Liver (tissue), 8 donors: ENCODE measurements at regions not wholly inside any gene's neighbourhood (a gene's known extent, or its start where the extent isn't known, plus 50 kb on each side); places are given as distances from the start of the nearest gene placed in this dataset.

Source experiments
- DNase-seq: peaks from one replicate; pipeline ENCODE4 v3.0.0-alpha.2; 2017; ENCODE audit warnings: low spot score
- H3K27ac ChIP-seq, 2 donors: one replicate each; pipeline ENCODE4 v1.7.0; 2013; ENCODE audit warnings: inconsistent platforms in 2 of 2, low read length in 2 of 2, control low read depth in 1 of 2, low read depth in 1 of 2, mild to moderate bottlenecking in 1 of 2
- H3K27me3 ChIP-seq, 4 donors: one replicate each; pipeline versions ENCODE4 v1.6.1 to v1.7.0; 2013; ENCODE audit warnings: low read length in 3 of 4, inconsistent platforms in 1 of 4, mild to moderate bottlenecking in 1 of 4, moderate library complexity in 1 of 4; ENCODE audit not compliant: control insufficient read depth in 4 of 4, insufficient read depth in 4 of 4
- H3K36me3 ChIP-seq, 4 donors: one replicate each; pipeline versions ENCODE4 v1.6.1 to v1.7.0; 2013; ENCODE audit warnings: low read length in 3 of 4, mild to moderate bottlenecking in 3 of 4, low read depth in 1 of 4, moderate library complexity in 1 of 4; ENCODE audit not compliant: control insufficient read depth in 4 of 4, insufficient read depth in 3 of 4
- H3K4me1 ChIP-seq, 4 donors: one replicate each; pipeline versions ENCODE4 v1.6.1 to v1.7.0; 2013; ENCODE audit warnings: low read length in 3 of 4, mild to moderate bottlenecking in 3 of 4, moderate library complexity in 1 of 4; ENCODE audit not compliant: control insufficient read depth in 4 of 4, insufficient read depth in 4 of 4
- H3K4me3 ChIP-seq, 3 donors: one replicate each; pipeline versions ENCODE4 v1.6.1 to v1.7.0; 2013; ENCODE audit warnings: low read length in 3 of 3, control low read depth in 1 of 3, low read depth in 1 of 3, mild to moderate bottlenecking in 1 of 3
- H3K9ac ChIP-seq, 2 donors: one replicate each; pipeline ENCODE4 v1.7.0; 2013; ENCODE audit warnings: low read length in 2 of 2, mild to moderate bottlenecking in 2 of 2, moderate library complexity in 2 of 2, control low read depth in 1 of 2, low read depth in 1 of 2
- H3K9me3 ChIP-seq, 4 donors: one replicate each; pipeline versions ENCODE4 v1.6.1 to v1.7.0; 2013; ENCODE audit warnings: low read length in 3 of 4; ENCODE audit not compliant: control insufficient read depth in 4 of 4
- ATF3 ChIP-seq: IDR thresholded peaks from 2 replicates; pipeline ENCODE4 v1.6.1; 2016; ENCODE audit warnings: antibody characterized with exemption
- CTCF ChIP-seq: fragments of 150-350 bp; IDR thresholded peaks from 2 replicates; pipeline ENCODE4 v1.5.1; 2017; ENCODE audit warnings: improper control_type of control experiment, low read depth, low read length; ENCODE audit not compliant: missing input control
- EGR1 ChIP-seq, 2 donors: IDR thresholded peaks; 2 replicates each; pipeline ENCODE4 v1.6.1; 2016 to 2018; ENCODE audit warnings: antibody characterized with exemption in 2 of 2, low read depth in 2 of 2
- FOXA2 ChIP-seq: IDR thresholded peaks from 2 replicates; pipeline ENCODE4 v1.6.1; 2016; ENCODE audit warnings: antibody characterized with exemption
- GABPA ChIP-seq, 2 donors: IDR thresholded peaks in 1 of 2; conservative IDR thresholded peaks in 1 of 2; 2 replicates each; pipeline ENCODE4 v1.6.1; 2016; ENCODE audit warnings: antibody characterized with exemption in 2 of 2, mild to moderate bottlenecking in 1 of 2, moderate library complexity in 1 of 2
- HNF4A ChIP-seq, 2 donors: conservative IDR thresholded peaks; 2 replicates each; pipeline ENCODE4 v1.6.1; 2016; ENCODE audit warnings: antibody characterized with exemption in 2 of 2, mild to moderate bottlenecking in 2 of 2
- HNF4G ChIP-seq: IDR thresholded peaks from 2 replicates; pipeline ENCODE4 v1.6.1; 2016; ENCODE audit warnings: antibody characterized with exemption
- JUND ChIP-seq, 2 donors: IDR thresholded peaks; 2 replicates each; pipeline ENCODE4 v1.6.1; 2016; ENCODE audit warnings: antibody characterized with exemption in 2 of 2
- MAX ChIP-seq: IDR thresholded peaks from 2 replicates; pipeline ENCODE4 v1.6.1; 2016; ENCODE audit warnings: antibody characterized with exemption
- REST ChIP-seq: IDR thresholded peaks from 2 replicates; pipeline ENCODE4 v1.6.1; 2016; ENCODE audit warnings: antibody characterized with exemption, mild to moderate bottlenecking
- RXRA ChIP-seq, 2 donors: IDR thresholded peaks; 2 replicates each; pipeline ENCODE4 v1.6.1; 2017 to 2018; ENCODE audit warnings: antibody characterized with exemption in 2 of 2, mild to moderate bottlenecking in 1 of 2
- SP1 ChIP-seq: IDR thresholded peaks from 2 replicates; pipeline ENCODE4 v1.6.1; 2018; ENCODE audit warnings: antibody characterized with exemption, mild to moderate bottlenecking
- TAF1 ChIP-seq: conservative IDR thresholded peaks from 2 replicates; pipeline ENCODE4 v1.6.1; 2016; ENCODE audit warnings: antibody characterized with exemption, mild to moderate bottlenecking
- YY1 ChIP-seq: IDR thresholded peaks from 2 replicates; pipeline ENCODE4 v1.6.1; 2016; ENCODE audit warnings: antibody characterized with exemption, mild to moderate bottlenecking
- ZBTB33 ChIP-seq: IDR thresholded peaks from 2 replicates; pipeline ENCODE4 v1.6.1; 2016; ENCODE audit warnings: antibody characterized with exemption
- WGBS: extraction: QIAGEN DNeasy Blood & Tissue Kit; methylation state at CpG from one replicate; pipeline ENCODE4 v1.1.7; 2013; 5-methylcytosine and 5-hydroxymethylcytosine counted together
- donor health status: healthy.
- donor health status: healthy.
- donor health status: healthy.
- donor health status: healthy.
- donor health status: healthy.

- Histone ChIP-seq H3K4me3 (no peak overlapping the region), H3K27ac (no peak overlapping the region), H3K4me1 (no peaks in the 10 kb centered on the region), H3K27me3 (peaks cover 0 to 11% (median 0%) of the 10 kb centered on the region in 4 donors), H3K36me3 (no peaks in the 10 kb centered on the region), H3K9me3 (peaks cover 0 to 3% (median 1%) of the 10 kb centered on the region in 4 donors), H3K9ac (no peak overlapping the region)
- no peak for TF ChIP-seq HNF4G
- no peak for TF ChIP-seq YY1
- no peak for TF ChIP-seq FOXA2
- no peak for TF ChIP-seq MAX
- no peak for TF ChIP-seq TAF1
- no peak for TF ChIP-seq GABPA (IDR thresholded peaks at IDR 0.05 in 1 of 2, conservative IDR thresholded peaks at IDR 0.05 in 1 of 2)
- TF ChIP-seq EGR1 (IDR thresholded peaks at IDR 0.05; ENCODE audit: low read depth in 2 of 2): no peak
- TF ChIP-seq JUND (IDR thresholded peaks at IDR 0.05): no peak
- no peak for TF ChIP-seq ZBTB33
- TF ChIP-seq SP1: no peak
- TF ChIP-seq CTCF: no peak
- TF ChIP-seq ATF3: no peak
- TF ChIP-seq HNF4A (conservative IDR thresholded peaks at IDR 0.05): no peak
- no peak for TF ChIP-seq RXRA (IDR thresholded peaks at IDR 0.05)
- no peak for TF ChIP-seq REST
- whole genome bisulfite sequencing: 77% methylated on average over 14 of the region's 14 CpGs
- DNase-seq: no peak
Observed at GRCh38 chr10:130992802-130993523, 318.6 kb downstream of the TCERG1L start.
